ENCODE measurements at regions not wholly inside any gene's neighbourhood (a gene's known extent, or its start where the extent isn't known, plus 50 kb on each side); places are given as distances from the start of the nearest gene placed in this dataset.

DNA sequence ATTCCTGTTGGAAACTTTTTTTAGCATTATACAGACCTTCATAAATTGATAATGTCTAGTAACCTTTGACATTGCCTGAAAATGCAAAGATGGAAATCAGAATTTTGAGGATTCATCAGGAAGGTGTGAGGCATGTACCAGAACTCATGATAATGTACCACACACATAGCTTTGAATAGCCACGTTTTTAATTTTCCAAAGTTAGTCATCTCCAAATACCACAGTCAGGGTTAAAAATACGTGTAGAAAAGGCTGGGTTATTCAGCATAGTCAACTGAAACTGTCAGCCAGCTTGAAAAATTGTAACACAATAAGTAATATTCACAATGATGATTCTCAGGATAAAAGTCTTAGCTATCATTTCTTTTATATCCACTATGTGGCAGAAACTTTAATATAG lies 102.0 kb upstream of the THRB start:
- Histone ChIP-seq H3K27me3 (ENCODE audit: control insufficient read depth in 2 of 2, insufficient read depth in 2 of 2, low read length in 2 of 2) (no peaks in the 10 kb centered on the region), H3K79me2 (ENCODE audit: control insufficient read depth, insufficient read depth, low read length) (no peaks in the 10 kb centered on the region), H3K4me2 (ENCODE audit: insufficient read depth, low read length) (no peak overlapping the region), H2AFZ (ENCODE audit: low read depth, low read length) (no peak overlapping the region), H3K27ac (ENCODE audit: insufficient read depth, low read depth, low read length) (no peak overlapping the region), H3K9me1 (replicated peaks; ENCODE audit: control insufficient read depth, extremely low read depth, insufficient read depth, low read length) (no peaks in the 10 kb centered on the region), H3K4me1 (ENCODE audit: control insufficient read depth, extremely low read depth, insufficient read depth, low read length) (peaks cover 15% of the 10 kb centered on the region), H3K4me3 (replicated peaks in 1 of 3; ENCODE audit: insufficient read depth in 1 of 3, low read depth in 1 of 3, low read length in 3 of 3) (no peak overlapping the region), H4K20me1 (replicated peaks; ENCODE audit: control insufficient read depth, extremely low read depth, insufficient read depth, low read length) (no peaks in the 10 kb centered on the region), H3K36me3 (ENCODE audit: control insufficient read depth in 2 of 2, extremely low read depth in 1 of 2, insufficient read depth in 2 of 2, low read length in 2 of 2) (no peaks in the 10 kb centered on the region), H3K9ac (replicated peaks; ENCODE audit: extremely low read depth, insufficient read depth, low read length) (no peak overlapping the region), H3K9me3 (replicated peaks; ENCODE audit: control insufficient read depth, insufficient read depth, low read length) (no peaks in the 10 kb centered on the region)
- POLR2A ChIA-PET = no interaction called here
- TF ChIP-seq POLR2A (IDR thresholded peaks at IDR 0.05; ENCODE audit: low read depth, low read length) (no peak), JUN (IDR thresholded peaks at IDR 0.05; ENCODE audit: borderline replicate concordance, insufficient read depth, insufficient read length, low read depth) (no peak), GATA2 (IDR thresholded peaks at IDR 0.05; ENCODE audit: insufficient read depth, insufficient read length, low read depth, low read length) (no peak), EZH2 (IDR thresholded peaks at IDR 0.05; ENCODE audit: borderline replicate concordance, low read depth, low read length, severe bottlenecking) (no peak), MYC (IDR thresholded peaks at IDR 0.05; ENCODE audit: low read depth, low read length) (no peak), POLR2AphosphoS5 (IDR thresholded peaks at IDR 0.05; ENCODE audit: insufficient read depth, low read depth, low read length) (no peak), FOS (IDR thresholded peaks at IDR 0.05; ENCODE audit: borderline replicate concordance, insufficient read depth, low read length) (no peak)
- TF ChIP-seq, protein P1, sequence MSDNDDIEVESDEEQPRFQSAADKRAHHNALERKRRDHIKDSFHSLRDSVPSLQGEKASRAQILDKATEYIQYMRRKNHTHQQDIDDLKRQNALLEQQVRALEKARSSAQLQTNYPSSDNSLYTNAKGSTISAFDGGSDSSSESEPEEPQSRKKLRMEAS (IDR thresholded peaks at IDR 0.05; ENCODE audit: insufficient read depth, insufficient read length) = no peak
- TF ChIP-seq, protein P2, sequence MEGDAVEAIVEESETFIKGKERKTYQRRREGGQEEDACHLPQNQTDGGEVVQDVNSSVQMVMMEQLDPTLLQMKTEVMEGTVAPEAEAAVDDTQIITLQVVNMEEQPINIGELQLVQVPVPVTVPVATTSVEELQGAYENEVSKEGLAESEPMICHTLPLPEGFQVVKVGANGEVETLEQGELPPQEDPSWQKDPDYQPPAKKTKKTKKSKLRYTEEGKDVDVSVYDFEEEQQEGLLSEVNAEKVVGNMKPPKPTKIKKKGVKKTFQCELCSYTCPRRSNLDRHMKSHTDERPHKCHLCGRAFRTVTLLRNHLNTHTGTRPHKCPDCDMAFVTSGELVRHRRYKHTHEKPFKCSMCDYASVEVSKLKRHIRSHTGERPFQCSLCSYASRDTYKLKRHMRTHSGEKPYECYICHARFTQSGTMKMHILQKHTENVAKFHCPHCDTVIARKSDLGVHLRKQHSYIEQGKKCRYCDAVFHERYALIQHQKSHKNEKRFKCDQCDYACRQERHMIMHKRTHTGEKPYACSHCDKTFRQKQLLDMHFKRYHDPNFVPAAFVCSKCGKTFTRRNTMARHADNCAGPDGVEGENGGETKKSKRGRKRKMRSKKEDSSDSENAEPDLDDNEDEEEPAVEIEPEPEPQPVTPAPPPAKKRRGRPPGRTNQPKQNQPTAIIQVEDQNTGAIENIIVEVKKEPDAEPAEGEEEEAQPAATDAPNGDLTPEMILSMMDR (IDR thresholded peaks at IDR 0.05; ENCODE audit: extremely low read depth in 1 of 2, insufficient read depth in 1 of 2, low read depth in 1 of 2, low read length in 2 of 2) = no peak
- intact Hi-C loops (cut with micrococcal nuclease) = no loop called here
- DNase-seq (ENCODE audit: low read depth, low spot score) (no peak), FAIRE-seq (no peak)
- dilution Hi-C loops (cut with MboI; ENCODE audit: extremely low pct_ligation_motif_present, low sequenced_read_pairs) = no loop called here
- no TSS peak for BruUV-seq (replicated peaks)
- CTCF ChIA-PET = interaction anchor here (1.1 to 3.1 kb wide), 4 partner anchors 8 to 84 kb away, joined by 3 to 18 read pairs (median 6); no protein-coding TSS in a partner anchor

Measured in endothelial cell of umbilical vein (primary cell).